ENCODE measurements at regions not wholly inside any gene's neighbourhood (a gene's known extent, or its start where the extent isn't known, plus 50 kb on each side); places are given as distances from the start of the nearest gene placed in this dataset.

DNA sequence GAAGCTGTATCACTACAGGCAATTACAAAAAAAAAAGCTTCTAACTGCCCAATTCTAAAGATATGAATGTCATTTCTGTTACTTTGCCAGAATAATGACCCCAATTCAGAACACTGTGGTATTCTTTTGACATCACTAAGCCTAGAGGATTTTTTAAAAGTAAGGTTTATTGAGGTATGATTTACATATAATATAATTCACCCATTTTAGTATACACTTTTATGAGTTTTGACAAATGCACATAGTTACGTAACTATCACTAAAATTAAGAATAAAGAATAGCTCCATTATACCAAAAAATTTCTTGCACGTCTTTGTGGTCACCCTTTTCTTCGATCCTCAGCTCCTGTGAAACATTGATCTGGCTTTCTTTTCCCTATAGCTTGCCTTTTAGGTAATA, 74.0 kb upstream of the PLSCR5 start:
- DNase-seq (ENCODE audit: low spot score), result no peak
- TF ChIP-seq, protein P1, sequence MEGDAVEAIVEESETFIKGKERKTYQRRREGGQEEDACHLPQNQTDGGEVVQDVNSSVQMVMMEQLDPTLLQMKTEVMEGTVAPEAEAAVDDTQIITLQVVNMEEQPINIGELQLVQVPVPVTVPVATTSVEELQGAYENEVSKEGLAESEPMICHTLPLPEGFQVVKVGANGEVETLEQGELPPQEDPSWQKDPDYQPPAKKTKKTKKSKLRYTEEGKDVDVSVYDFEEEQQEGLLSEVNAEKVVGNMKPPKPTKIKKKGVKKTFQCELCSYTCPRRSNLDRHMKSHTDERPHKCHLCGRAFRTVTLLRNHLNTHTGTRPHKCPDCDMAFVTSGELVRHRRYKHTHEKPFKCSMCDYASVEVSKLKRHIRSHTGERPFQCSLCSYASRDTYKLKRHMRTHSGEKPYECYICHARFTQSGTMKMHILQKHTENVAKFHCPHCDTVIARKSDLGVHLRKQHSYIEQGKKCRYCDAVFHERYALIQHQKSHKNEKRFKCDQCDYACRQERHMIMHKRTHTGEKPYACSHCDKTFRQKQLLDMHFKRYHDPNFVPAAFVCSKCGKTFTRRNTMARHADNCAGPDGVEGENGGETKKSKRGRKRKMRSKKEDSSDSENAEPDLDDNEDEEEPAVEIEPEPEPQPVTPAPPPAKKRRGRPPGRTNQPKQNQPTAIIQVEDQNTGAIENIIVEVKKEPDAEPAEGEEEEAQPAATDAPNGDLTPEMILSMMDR (IDR thresholded peaks at IDR 0.05; ENCODE audit: extremely low read depth, missing control alignments), result no peak

DNA sequence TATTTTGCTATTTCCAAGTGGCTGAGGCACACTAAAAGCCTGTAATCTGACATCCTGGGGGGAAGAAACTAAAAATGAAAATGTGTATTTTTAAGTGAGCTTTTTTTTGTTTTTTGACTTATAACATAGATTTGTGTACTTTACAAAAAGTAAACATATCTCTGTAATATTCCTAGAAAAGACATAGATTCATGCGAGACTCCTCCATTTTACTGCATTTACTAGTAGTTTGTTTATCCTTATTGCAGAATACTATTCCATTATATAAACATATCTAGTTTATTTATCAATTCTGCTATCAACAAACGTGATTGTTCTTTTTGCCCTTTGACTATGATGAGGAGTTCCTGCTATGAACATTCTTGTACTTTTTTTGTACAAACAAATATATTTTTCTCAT, 67.8 kb upstream of the PLSCR5 start:
- DNase-seq (ENCODE audit: low spot score), result no peak
- TF ChIP-seq, protein P1 (IDR thresholded peaks at IDR 0.05; ENCODE audit: extremely low read depth, missing control alignments), result no peak

DNA sequence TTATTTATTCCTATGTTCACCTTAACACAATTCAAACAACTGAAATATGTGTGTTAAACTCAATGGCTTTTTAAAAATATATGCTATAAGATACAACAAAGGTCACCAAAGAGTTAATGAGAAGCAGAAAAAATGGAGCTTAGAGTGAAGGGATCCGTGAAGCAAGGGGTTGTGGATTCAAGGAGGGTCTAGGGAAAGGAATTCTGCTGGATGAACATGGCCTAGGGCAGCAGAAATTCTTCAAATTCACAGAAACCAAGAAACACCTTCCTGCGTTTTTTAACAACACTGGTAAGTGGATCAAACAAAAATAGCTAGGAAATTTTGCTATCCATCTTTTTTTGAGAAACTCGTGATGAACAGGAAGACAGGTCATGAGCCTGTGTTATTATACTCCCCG, 59.3 kb upstream of the PLSCR5 start:
- DNase-seq (ENCODE audit: low spot score), result no peak
- TF ChIP-seq, protein P1 (IDR thresholded peaks at IDR 0.05; ENCODE audit: extremely low read depth, missing control alignments), result no peak

DNA sequence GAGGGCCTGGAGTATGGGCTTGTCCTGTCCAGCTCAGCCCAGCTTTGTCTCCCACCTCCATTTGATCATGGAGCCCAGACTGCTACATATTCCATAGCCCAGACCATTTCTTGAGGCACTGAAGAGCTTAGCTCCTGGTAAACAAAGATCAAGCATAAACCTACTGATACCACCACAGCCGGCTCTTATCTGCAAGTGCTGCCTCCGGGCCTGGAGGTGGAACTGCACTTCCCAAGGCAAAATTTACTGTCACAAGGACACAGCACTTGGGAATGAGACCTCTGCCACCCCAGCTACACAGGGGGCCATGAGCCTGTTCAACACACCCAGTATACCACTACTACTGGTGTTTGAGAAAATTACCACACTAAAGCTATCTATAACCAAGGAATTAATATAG, 53.7 kb upstream of the PLSCR5 start:
- TF ChIP-seq, protein P1 (IDR thresholded peaks at IDR 0.05; ENCODE audit: extremely low read depth, missing control alignments), result no peak
- no peak for DNase-seq (ENCODE audit: low spot score)

DNA sequence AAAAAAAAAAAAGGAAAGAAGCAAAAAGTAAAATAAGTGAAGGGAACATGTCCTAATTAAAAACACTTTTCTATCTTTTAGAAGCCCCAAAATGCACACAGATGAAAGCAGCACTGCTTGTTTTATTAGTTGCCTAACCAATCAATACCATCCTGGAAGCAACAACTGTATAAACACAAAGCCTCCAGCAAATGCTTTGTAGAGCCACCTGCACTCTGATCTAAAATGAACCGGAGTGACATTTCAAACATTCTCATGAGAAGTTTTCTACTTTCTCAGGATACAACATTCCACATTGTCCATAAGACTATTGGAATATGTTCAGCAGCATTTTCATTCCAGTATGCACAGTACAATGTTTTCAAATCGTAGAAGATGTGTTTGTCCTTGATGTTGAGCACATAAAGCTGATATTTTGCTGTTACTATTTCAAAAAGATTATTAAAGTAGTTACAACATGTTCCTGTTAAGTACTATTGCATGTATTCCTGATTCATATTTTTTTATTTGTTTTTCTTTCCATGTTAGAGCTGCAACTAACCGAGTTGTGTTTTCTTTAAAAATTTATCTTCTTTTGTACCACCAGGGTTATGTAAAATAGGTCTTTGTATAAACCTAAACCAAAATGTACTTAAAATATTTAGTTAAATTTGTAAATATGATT, 50.3 kb upstream of the PLSCR5 start:
- TF ChIP-seq, protein P1 (IDR thresholded peaks at IDR 0.05; ENCODE audit: extremely low read depth, missing control alignments), result no peak
- no peak for DNase-seq (ENCODE audit: low spot score)
